ENCODE measurements at regions not wholly inside any gene's neighbourhood (a gene's known extent, or its start where the extent isn't known, plus 50 kb on each side); places are given as distances from the start of the nearest gene placed in this dataset.

DNA sequence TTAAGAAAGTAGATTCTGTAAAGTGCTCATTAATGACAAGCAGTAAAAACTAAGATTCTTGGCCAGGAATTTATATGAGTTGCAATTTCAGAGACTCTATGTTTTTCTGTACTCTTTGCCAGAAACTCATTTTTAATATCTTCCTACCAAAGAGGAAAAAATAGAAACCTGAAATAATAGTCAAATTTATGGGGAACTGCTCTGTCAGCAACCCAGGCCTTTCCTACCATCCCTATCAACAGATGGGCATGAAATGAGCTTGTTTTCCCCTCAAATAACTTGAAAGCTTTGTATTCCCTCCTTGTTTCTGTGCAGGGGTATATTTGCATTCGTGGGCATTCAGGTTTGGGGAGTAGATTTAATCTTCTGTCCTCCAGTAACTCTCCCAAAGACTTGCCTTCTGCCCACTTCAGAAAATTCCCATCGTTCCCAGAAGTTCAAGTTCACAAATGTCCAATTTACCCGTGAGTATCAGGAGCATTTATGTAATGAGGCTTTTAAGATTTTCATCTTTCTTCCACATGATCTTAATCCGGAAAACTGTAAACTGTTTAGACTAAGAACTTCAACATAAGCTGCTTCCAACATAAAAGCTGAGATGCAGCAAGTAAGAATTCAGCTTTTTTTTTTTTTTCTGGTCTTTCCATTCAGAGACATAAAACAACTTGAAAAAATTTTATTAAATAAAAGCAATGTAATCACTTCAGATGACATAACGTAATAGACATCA, 363.1 kb downstream of the EFNB2 start:
- Histone ChIP-seq H3K4me3 (no peak overlapping the region), H3K9me3 (no peaks in the 10 kb centered on the region), H3K27me3 (no peaks in the 10 kb centered on the region), H3K27ac (no peak overlapping the region), H3K4me1 (no peaks in the 10 kb centered on the region), H3K36me3 (no peaks in the 10 kb centered on the region)
- TF ChIP-seq POLR2A (IDR thresholded peaks at IDR 0.05) (no peak), POLR2AphosphoS5 (IDR thresholded peaks at IDR 0.05) (no peak)
- TF ChIP-seq, protein P1, sequence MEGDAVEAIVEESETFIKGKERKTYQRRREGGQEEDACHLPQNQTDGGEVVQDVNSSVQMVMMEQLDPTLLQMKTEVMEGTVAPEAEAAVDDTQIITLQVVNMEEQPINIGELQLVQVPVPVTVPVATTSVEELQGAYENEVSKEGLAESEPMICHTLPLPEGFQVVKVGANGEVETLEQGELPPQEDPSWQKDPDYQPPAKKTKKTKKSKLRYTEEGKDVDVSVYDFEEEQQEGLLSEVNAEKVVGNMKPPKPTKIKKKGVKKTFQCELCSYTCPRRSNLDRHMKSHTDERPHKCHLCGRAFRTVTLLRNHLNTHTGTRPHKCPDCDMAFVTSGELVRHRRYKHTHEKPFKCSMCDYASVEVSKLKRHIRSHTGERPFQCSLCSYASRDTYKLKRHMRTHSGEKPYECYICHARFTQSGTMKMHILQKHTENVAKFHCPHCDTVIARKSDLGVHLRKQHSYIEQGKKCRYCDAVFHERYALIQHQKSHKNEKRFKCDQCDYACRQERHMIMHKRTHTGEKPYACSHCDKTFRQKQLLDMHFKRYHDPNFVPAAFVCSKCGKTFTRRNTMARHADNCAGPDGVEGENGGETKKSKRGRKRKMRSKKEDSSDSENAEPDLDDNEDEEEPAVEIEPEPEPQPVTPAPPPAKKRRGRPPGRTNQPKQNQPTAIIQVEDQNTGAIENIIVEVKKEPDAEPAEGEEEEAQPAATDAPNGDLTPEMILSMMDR (IDR thresholded peaks at IDR 0.05), result no peak
- intact Hi-C loops (cut with DNase I; ENCODE audit: low total_unique reads), result no loop called here
- DNase-seq (ENCODE audit: low spot score in 2 of 2), result no peak

DNA sequence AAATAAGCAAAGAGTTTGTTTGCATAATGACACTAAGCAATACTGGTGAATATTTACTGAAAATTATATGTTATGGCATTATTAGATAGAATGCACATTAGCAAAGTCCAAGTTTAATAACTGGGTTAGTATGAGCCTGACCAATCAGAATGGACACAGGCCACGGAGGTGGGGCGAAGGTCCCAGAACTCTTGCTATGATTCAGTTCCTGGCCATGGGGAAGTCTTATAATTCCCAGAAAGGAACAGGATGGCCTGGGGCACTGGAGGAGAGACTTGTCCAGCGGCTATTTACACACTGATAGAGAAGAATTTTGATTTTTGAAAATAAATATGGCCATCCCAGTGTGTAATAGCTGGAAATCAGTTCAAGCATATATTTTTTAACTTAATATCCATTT, 372.0 kb downstream of the EFNB2 start:
- Histone ChIP-seq H3K36me3 (no peaks in the 10 kb centered on the region), H3K27me3 (no peaks in the 10 kb centered on the region), H3K9me3 (no peaks in the 10 kb centered on the region), H3K4me3 (no peak overlapping the region), H3K27ac (no peak overlapping the region), H3K4me1 (no peaks in the 10 kb centered on the region)
- TF ChIP-seq POLR2AphosphoS5 (IDR thresholded peaks at IDR 0.05) (no peak), POLR2A (IDR thresholded peaks at IDR 0.05) (no peak)
- TF ChIP-seq, protein P1 (IDR thresholded peaks at IDR 0.05), result no peak
- no peak for DNase-seq (ENCODE audit: low spot score in 2 of 2)
- intact Hi-C loops (cut with DNase I; ENCODE audit: low total_unique reads), result no loop called here

DNA sequence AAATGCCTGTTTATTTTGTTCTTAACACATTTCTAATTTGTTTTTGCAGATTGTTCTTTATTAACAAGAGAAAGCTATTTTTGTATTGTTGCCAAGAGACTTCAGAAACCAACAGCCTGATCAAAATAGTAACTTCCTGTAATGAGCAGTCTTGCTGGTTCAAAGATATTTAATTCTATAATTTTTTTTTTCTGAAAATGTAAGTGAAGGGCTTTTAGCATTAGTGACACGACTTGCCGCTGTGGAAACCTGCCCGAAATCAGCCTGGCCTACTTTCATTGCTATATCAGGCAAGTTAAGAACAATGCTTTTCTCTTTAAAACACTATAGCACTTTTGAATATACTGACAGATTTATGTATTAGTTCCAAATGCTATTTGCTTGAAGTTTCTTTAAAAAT, 374.3 kb downstream of the EFNB2 start:
- DNase-seq (ENCODE audit: low spot score in 2 of 2), result no peak
- TF ChIP-seq, protein P1 (IDR thresholded peaks at IDR 0.05), result no peak
- TF ChIP-seq POLR2A (IDR thresholded peaks at IDR 0.05) (no peak), POLR2AphosphoS5 (IDR thresholded peaks at IDR 0.05) (no peak)
- H3K9me3 ChIP-seq, result no peaks in the 10 kb centered on the region
- no peaks in the 10 kb centered on the region for H3K36me3 ChIP-seq
- intact Hi-C loops (cut with DNase I; ENCODE audit: low total_unique reads), result no loop called here
- H3K4me3 ChIP-seq, result no peak overlapping the region
- H3K27ac ChIP-seq, result no peak overlapping the region
- no peaks in the 10 kb centered on the region for H3K4me1 ChIP-seq
- no peaks in the 10 kb centered on the region for H3K27me3 ChIP-seq

DNA sequence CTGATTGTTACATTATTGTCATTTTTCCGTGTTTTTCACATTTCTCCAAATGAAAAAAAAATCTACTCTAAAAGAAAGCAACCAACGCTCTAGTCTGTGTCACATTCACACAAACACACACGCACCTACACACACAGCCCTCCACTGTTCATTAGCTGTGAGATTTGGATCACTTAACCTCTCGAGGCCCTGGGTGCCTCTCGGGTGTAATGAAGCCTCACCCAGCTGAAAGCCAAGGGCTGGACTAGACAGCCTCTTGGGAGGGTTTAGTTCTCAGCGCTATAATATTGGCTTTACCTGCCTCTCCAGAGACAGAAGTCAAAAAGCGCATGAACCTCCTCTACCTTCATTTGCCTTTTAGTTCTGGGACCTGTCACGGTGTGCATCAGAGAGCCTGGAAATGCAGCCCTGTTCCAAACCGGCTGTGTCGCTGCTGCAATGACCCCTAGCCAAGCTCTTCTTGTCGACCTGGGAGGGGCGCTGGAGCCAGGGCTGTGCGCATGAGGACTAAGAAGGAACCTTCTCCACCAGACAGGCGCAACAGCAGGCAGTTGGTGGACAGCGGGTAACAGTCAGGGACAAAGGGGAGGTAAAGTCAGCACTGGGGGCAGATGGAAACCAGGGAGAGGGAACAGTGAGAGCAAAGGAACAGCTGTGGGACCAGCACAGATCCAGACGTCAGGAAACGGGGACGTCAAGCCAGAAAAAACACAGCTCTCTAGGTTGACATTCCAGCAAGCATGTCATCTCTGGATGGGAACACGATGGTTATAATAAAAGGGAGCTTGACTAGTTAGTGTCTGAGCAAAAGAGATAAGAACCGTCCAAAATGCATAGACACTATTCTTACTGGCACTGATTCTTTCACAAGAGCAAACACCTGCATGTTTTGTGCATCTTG, 375.9 kb downstream of the EFNB2 start:
- H3K27me3 ChIP-seq, result no peaks in the 10 kb centered on the region
- TF ChIP-seq POLR2A (IDR thresholded peaks at IDR 0.05), result no peak
- H3K36me3 ChIP-seq, result no peaks in the 10 kb centered on the region
- intact Hi-C loops (cut with DNase I; ENCODE audit: low total_unique reads), result no loop called here
- no peaks in the 10 kb centered on the region for H3K9me3 ChIP-seq
- no peak for DNase-seq (ENCODE audit: low spot score in 2 of 2)
- H3K4me3 ChIP-seq, result no peak overlapping the region
- H3K27ac ChIP-seq, result no peak overlapping the region
- no peaks in the 10 kb centered on the region for H3K4me1 ChIP-seq

DNA sequence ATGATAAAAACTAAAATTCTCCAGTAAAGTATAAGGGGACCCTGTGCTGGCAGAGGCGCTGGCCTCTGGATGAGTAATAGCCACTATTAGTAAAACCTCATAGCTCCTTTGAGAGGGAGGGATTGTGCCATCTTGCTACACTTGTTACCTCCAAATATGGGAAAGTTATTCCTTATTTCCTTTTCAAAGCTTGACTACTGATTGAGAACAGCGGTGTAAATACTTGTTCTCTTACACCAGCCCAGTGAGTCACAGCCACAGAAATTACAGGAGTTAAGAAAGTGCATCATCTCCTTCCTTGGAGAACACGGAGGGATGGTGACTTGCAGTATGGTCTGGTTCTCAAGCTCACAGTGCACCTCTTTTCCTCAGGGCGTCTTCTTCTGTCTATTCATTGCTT, 379.0 kb downstream of the EFNB2 start:
- Histone ChIP-seq H3K4me3 (no peak overlapping the region), H3K4me1 (no peaks in the 10 kb centered on the region), H3K36me3 (no peaks in the 10 kb centered on the region), H3K27ac (no peak overlapping the region), H3K27me3 (no peaks in the 10 kb centered on the region), H3K9me3 (no peaks in the 10 kb centered on the region)
- DNase-seq (ENCODE audit: low spot score in 2 of 2), result no peak
- intact Hi-C loops (cut with DNase I; ENCODE audit: low total_unique reads), result no loop called here
- TF ChIP-seq, protein P1 (IDR thresholded peaks at IDR 0.05), result no peak
- TF ChIP-seq POLR2A (IDR thresholded peaks at IDR 0.05) (no peak), POLR2AphosphoS5 (IDR thresholded peaks at IDR 0.05) (no peak)

Measured in breast epithelium (tissue), 4 donors.